ENCODE measurements at regions not wholly inside any gene's neighbourhood (a gene's known extent, or its start where the extent isn't known, plus 50 kb on each side); places are given as distances from the start of the nearest gene placed in this dataset.

GRCh38 chr20:54343099-54343498, 132.3 kb upstream of the DOK5 start:
- H4K8ac ChIP-seq (ENCODE audit: extremely low read depth, insufficient read depth, low read length) = no peak overlapping the region
- H4K5ac ChIP-seq (ENCODE audit: insufficient read length, low read depth, low read length) = no peak overlapping the region
- no peak overlapping the region for H2BK15ac ChIP-seq (ENCODE audit: low read length)
- no peaks in the 10 kb centered on the region for H4K20me1 ChIP-seq (replicated peaks in 1 of 2; ENCODE audit: control insufficient read depth in 1 of 2, insufficient read depth in 2 of 2, low read length in 2 of 2)
- peaks cover 0 to 9% (median 3%) of the 10 kb centered on the region in 4 experiments; a peak in 4 of 7 replicates for H3K4me1 ChIP-seq (replicated peaks in 1 of 4; ENCODE audit: control insufficient read depth in 3 of 4, insufficient read depth in 4 of 4, low read length in 3 of 4)
- no peak overlapping the region for H2BK12ac ChIP-seq (ENCODE audit: low read depth, low read length)
- no peak overlapping the region for H3K18ac ChIP-seq (ENCODE audit: extremely low read depth, low read length)
- no peak overlapping the region; the same call in 1 of the 2 replicates for H2AFZ ChIP-seq (ENCODE audit: low read length)
- H3K4me2 ChIP-seq (ENCODE audit: insufficient read depth in 1 of 2, low read depth in 2 of 2, low read length in 2 of 2) = no peak overlapping the region; a peak in 1 of 4 replicates
- H2BK120ac ChIP-seq (replicated peaks; ENCODE audit: low read depth, low read length) = no peak overlapping the region
- no peak overlapping the region for H3K4me3 ChIP-seq (ENCODE audit: extremely low read depth in 1 of 4, insufficient read depth in 2 of 4, low read depth in 3 of 4, low read length in 4 of 4)
- no peak overlapping the region for H3K27ac ChIP-seq (ENCODE audit: low read depth, low read length)
- no peak for TF ChIP-seq RNF2 (IDR thresholded peaks at IDR 0.05; ENCODE audit: borderline replicate concordance, low read depth, low read length, missing control alignments, poor library complexity, severe bottlenecking)
- no peak for TF ChIP-seq MAFK (IDR thresholded peaks at IDR 0.05; ENCODE audit: low read depth, low read length)
- POLR2A ChIA-PET (ENCODE audit: partially characterized antibody) = no interaction called here
- no peaks in the 10 kb centered on the region for H3K36me3 ChIP-seq (ENCODE audit: control insufficient read depth in 2 of 4, insufficient read depth in 4 of 4, low read length in 3 of 4)
- H2BK5ac ChIP-seq (ENCODE audit: low read depth, low read length) = no peak overlapping the region
- H2AK5ac ChIP-seq (ENCODE audit: low read depth, low read length) = no peak overlapping the region
- CTCF ChIA-PET (ENCODE audit: partially characterized antibody) = no interaction called here
- H3K27me3 ChIP-seq (replicated peaks in 1 of 4; ENCODE audit: control insufficient read depth in 3 of 4, extremely low read depth in 1 of 4, insufficient read depth in 3 of 4, low read length in 3 of 4) = no peaks in the 10 kb centered on the region
- no peak overlapping the region for H3K4ac ChIP-seq (replicated peaks; ENCODE audit: insufficient read length, low read depth, low read length)
- H3K79me2 ChIP-seq (ENCODE audit: control insufficient read depth in 1 of 2, insufficient read depth in 2 of 2, low read length in 2 of 2) = no peaks in the 10 kb centered on the region
- H4K91ac ChIP-seq (replicated peaks; ENCODE audit: insufficient read length, low read length) = no peak overlapping the region
- no peaks in the 10 kb centered on the region for H3K79me1 ChIP-seq (ENCODE audit: low read depth, low read length)
- H2BK20ac ChIP-seq (ENCODE audit: low read length) = no peak overlapping the region
- DNase-seq (ENCODE audit: low read depth in 1 of 2, low spot score in 2 of 2) (no peak), FAIRE-seq (no peak)
- no peak overlapping the region for H3K56ac ChIP-seq (replicated peaks; ENCODE audit: insufficient read length, low read depth, low read length)
- H3K23ac ChIP-seq (ENCODE audit: insufficient read length) = no peak overlapping the region
- H3K23me2 ChIP-seq (ENCODE audit: low read depth, low read length) = no peaks in the 10 kb centered on the region
- H3K14ac ChIP-seq (ENCODE audit: insufficient read length) = no peak overlapping the region
- 79% methylated on average over 4 of the region's 4 CpGs; no CpG with 5 or more reads in 1 of the 2 experiments for WGBS, 2 experiments (ENCODE audit: extremely low coverage in 1 of 2, insufficient coverage in 1 of 2, insufficient read length in 1 of 2, insufficient replicate concordance in 2 of 2, low coverage in 1 of 2, low lambda C conversion rate in 2 of 2, missing lambda C conversion rate in 1 of 2)
- no peaks in the 10 kb centered on the region for H3K9me3 ChIP-seq (ENCODE audit: insufficient read depth in 2 of 2, low read depth in 1 of 2, low read length in 1 of 2)
- H3K9ac ChIP-seq (replicated peaks in 1 of 4; ENCODE audit: extremely low read depth in 1 of 4, low read depth in 3 of 4, low read length in 3 of 4) = no peak overlapping the region

Data from H1 (cell line).